ENCODE measurements at regions not wholly inside any gene's neighbourhood (a gene's known extent, or its start where the extent isn't known, plus 50 kb on each side); places are given as distances from the start of the nearest gene placed in this dataset.
"Not testable (repeated sequence)": the region's sequence is repeated elsewhere in the genome, so short reads cannot be mapped to it uniquely, and the experiment has no call there.

- no peak for DNase-seq
Observed at GRCh38 chr11:43035086-43035485, 276.7 kb upstream of the API5 start.

- no peak for DNase-seq
Observed at GRCh38 chr11:43053638-43054412, 258.0 kb upstream of the API5 start.

- DNase-seq = no peak
Observed at GRCh38 chr11:43067681-43068080, 244.1 kb upstream of the API5 start.

GRCh38 chr11:43071338-43071737 lies 240.5 kb upstream of the API5 start:
- DNase-seq = no peak

- no peak for DNase-seq
Observed at GRCh38 chr11:43072096-43072495, 239.7 kb upstream of the API5 start.

GRCh38 chr11:43072911-43073310 lies 238.9 kb upstream of the API5 start:
- DNase-seq = no peak

GRCh38 chr11:43074810-43075209 lies 237.0 kb upstream of the API5 start:
- no peak for DNase-seq

GRCh38 chr11:43101113-43101512 lies 210.7 kb upstream of the API5 start:
- no peak for DNase-seq

GRCh38 chr11:43116071-43116470 lies 195.7 kb upstream of the API5 start:
- no peak for DNase-seq

- DNase-seq = no peak
Observed at GRCh38 chr11:43119275-43119970, 192.4 kb upstream of the API5 start.

GRCh38 chr11:43122546-43122945 lies 189.2 kb upstream of the API5 start:
- DNase-seq = no peak

- DNase-seq = no peak
Observed at GRCh38 chr11:43123443-43123842, 188.4 kb upstream of the API5 start.

- DNase-seq = no peak
Observed at GRCh38 chr11:43124272-43124935, 187.4 kb upstream of the API5 start.

- no peak for DNase-seq
Observed at GRCh38 chr11:43129329-43129728, 182.5 kb upstream of the API5 start.

GRCh38 chr11:43130616-43131015 lies 181.2 kb upstream of the API5 start:
- DNase-seq = no peak

- DNase-seq = no peak
Observed at GRCh38 chr11:43135966-43136534, 175.7 kb upstream of the API5 start.

- DNase-seq = no peak
Observed at GRCh38 chr11:43138621-43139140, 173.1 kb upstream of the API5 start.

- no peak for DNase-seq
Observed at GRCh38 chr11:43145653-43146052, 166.1 kb upstream of the API5 start.

- DNase-seq = no peak
Observed at GRCh38 chr11:43150697-43151096, 161.1 kb upstream of the API5 start.

GRCh38 chr11:43164831-43165230 lies 147.0 kb upstream of the API5 start:
- no peak for DNase-seq

- not testable (repeated sequence) for DNase-seq
Observed at GRCh38 chr11:43165393-43165792, 146.4 kb upstream of the API5 start.

GRCh38 chr11:43168241-43168640 lies 143.6 kb upstream of the API5 start:
- not testable (repeated sequence) for DNase-seq

- DNase-seq = no peak
Observed at GRCh38 chr11:43172477-43172876, 139.3 kb upstream of the API5 start.

Data from SW 1271 (cell line).